ENCODE measurements at regions not wholly inside any gene's neighbourhood (a gene's known extent, or its start where the extent isn't known, plus 50 kb on each side); places are given as distances from the start of the nearest gene placed in this dataset.

GRCh38 chr18:76685402-76685801 lies 137.0 kb upstream of the ZNF236 start:
- TF ChIP-seq FOXP2 (optimal IDR thresholded peaks at IDR 0.05; ENCODE audit: control extremely low read depth, extremely low read length, insufficient read depth) (no peak), POLR2AphosphoS5 (IDR thresholded peaks at IDR 0.05; ENCODE audit: borderline replicate concordance, low read depth, low read length) (no peak), EZH2 (IDR thresholded peaks at IDR 0.05) (no peak)
- no peaks in the 10 kb centered on the region for H3K36me3 ChIP-seq (ENCODE audit: insufficient read depth, low read length)

DNA sequence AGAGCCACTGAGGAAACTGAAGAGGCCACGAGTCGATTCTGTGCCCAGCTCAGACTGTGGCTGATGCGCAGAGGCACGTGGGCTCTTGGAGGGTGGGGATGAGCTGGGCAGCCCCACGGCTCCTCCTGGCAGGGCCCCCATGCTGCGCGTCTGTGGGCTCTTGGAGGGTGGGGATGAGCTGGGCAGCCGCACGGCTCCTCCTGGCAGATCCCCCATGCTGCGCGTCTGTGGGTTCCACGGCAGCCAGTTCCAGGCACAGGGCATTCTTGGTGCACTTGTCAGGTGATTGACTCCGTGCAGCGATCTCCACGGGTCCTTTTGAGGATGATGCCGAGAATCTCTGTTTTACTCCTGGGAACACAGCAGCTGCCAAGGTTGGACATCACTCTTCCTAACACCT lies 138.1 kb upstream of the ZNF236 start:
- H3K9ac ChIP-seq (ENCODE audit: insufficient read length): no peak overlapping the region
- H3K4me3 ChIP-seq: no peak overlapping the region
- H3K9me3 ChIP-seq (ENCODE audit: low read depth, low read length): no peaks in the 10 kb centered on the region
- H3K36me3 ChIP-seq (ENCODE audit: insufficient read depth, low read length): no peaks in the 10 kb centered on the region
- TF ChIP-seq EZH2 (IDR thresholded peaks at IDR 0.05) (no peak), POLR2AphosphoS5 (IDR thresholded peaks at IDR 0.05; ENCODE audit: borderline replicate concordance, low read depth, low read length) (no peak), FOXP2 (optimal IDR thresholded peaks at IDR 0.05; ENCODE audit: control extremely low read depth, extremely low read length, insufficient read depth) (no peak)
- no peak for DNase-seq (ENCODE audit: low read depth, low spot score)
- no peak overlapping the region for H3K27ac ChIP-seq

More at GRCh38 chr18:76685402-76685801, 137.0 kb upstream of the ZNF236 start:
- Histone ChIP-seq H3K9me3 (ENCODE audit: low read depth, low read length) (no peaks in the 10 kb centered on the region), H3K4me3 (no peak overlapping the region), H3K27ac (no peak overlapping the region), H3K9ac (ENCODE audit: insufficient read length) (no peak overlapping the region)
- no peak for DNase-seq (ENCODE audit: low read depth, low spot score)

- TF ChIP-seq EZH2 (IDR thresholded peaks at IDR 0.05) (no peak), POLR2AphosphoS5 (IDR thresholded peaks at IDR 0.05; ENCODE audit: borderline replicate concordance, low read depth, low read length) (no peak), FOXP2 (optimal IDR thresholded peaks at IDR 0.05; ENCODE audit: control extremely low read depth, extremely low read length, insufficient read depth) (no peak)
- no peak for DNase-seq (ENCODE audit: low read depth, low spot score)
- no peak overlapping the region for H3K9ac ChIP-seq (ENCODE audit: insufficient read length)
- H3K4me3 ChIP-seq: no peak overlapping the region
- no peak overlapping the region for H3K27ac ChIP-seq
- H3K9me3 ChIP-seq (ENCODE audit: low read depth, low read length): no peaks in the 10 kb centered on the region
- no peaks in the 10 kb centered on the region for H3K36me3 ChIP-seq (ENCODE audit: insufficient read depth, low read length)
Measured at GRCh38 chr18:76679945-76680344, 142.4 kb upstream of the ZNF236 start.

DNA sequence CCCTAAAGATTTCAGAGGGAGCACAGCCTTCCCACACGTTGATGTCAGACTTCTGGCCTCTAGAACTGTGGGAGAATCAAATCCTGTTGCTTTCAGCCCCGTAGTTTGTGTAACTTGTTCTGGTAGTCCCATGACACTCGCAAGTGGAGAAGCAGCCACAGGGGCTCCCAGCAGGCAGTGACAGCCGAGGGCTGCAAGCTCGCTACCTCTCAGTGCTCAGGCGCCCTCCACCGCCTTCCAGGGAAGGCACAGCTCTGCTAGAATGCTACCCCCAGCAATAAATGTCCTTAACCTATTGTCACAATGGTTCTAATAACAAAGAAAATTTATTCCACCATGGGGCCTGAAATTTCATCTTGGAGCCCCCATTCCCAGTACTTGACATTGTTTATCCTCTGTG lies 143.1 kb upstream of the ZNF236 start:
- DNase-seq (ENCODE audit: low read depth, low spot score): no peak
- TF ChIP-seq EZH2 (IDR thresholded peaks at IDR 0.05): no peak

DNA sequence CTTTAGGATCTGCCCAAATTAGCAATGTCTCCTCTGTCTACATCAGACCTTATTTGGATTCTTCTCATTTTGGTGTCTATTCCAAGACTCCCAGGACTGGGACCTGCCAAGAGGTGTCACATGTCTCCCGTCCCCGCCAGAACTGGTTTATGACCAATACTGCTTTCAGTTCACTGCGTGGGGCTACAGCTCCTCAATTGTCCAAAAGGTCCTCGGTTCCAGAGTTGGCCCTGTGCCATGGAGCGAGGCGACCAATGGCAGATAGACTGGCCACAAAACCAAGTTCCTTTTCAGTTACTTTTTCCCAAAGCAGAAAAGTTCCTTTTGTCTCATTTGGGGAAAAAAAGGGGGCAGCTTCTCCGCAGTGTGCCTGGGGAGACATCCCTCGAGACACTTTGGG lies 144.1 kb upstream of the ZNF236 start:
- TF ChIP-seq POLR2AphosphoS5 (IDR thresholded peaks at IDR 0.05; ENCODE audit: borderline replicate concordance, low read depth, low read length): no peak
- no peak for TF ChIP-seq FOXP2 (optimal IDR thresholded peaks at IDR 0.05; ENCODE audit: control extremely low read depth, extremely low read length, insufficient read depth)
- no peak for TF ChIP-seq EZH2 (IDR thresholded peaks at IDR 0.05)
- no peaks in the 10 kb centered on the region for H3K36me3 ChIP-seq (ENCODE audit: insufficient read depth, low read length)

More for the DNA sequence above, 143.1 kb upstream of the ZNF236 start:
- no peaks in the 10 kb centered on the region for H3K9me3 ChIP-seq (ENCODE audit: low read depth, low read length)
- no peak overlapping the region for H3K4me3 ChIP-seq
- H3K27ac ChIP-seq: no peak overlapping the region
- H3K36me3 ChIP-seq (ENCODE audit: insufficient read depth, low read length): no peaks in the 10 kb centered on the region
- no peak overlapping the region for H3K9ac ChIP-seq (ENCODE audit: insufficient read length)

DNA sequence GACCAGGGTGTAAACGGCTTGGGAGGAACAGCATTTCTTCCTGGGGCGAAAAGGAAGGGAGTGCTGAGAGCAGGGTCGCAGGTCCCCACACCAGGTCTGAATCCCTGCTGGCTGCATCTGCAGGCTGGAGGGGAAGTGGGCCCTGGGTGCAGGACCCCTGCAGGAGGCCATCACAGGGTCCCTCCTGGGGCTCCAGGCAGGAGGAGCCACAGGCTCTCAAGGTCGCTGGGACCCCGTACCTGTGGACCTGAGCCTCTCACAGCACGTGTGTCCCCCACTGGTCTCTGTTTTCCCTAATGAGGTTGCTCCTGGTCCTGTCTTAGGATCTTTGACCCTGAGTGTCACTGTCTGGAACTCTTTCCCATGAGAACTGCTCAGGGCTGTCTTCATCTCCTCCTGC lies 147.8 kb upstream of the ZNF236 start:
- no peak for DNase-seq (ENCODE audit: low read depth, low spot score)
- TF ChIP-seq POLR2AphosphoS5 (IDR thresholded peaks at IDR 0.05; ENCODE audit: borderline replicate concordance, low read depth, low read length) (no peak), EZH2 (IDR thresholded peaks at IDR 0.05) (no peak), FOXP2 (optimal IDR thresholded peaks at IDR 0.05; ENCODE audit: control extremely low read depth, extremely low read length, insufficient read depth) (no peak)
- Histone ChIP-seq H3K27ac (no peak overlapping the region), H3K9me3 (ENCODE audit: low read depth, low read length) (no peaks in the 10 kb centered on the region), H3K4me3 (no peak overlapping the region), H3K36me3 (ENCODE audit: insufficient read depth, low read length) (no peaks in the 10 kb centered on the region), H3K9ac (ENCODE audit: insufficient read length) (no peak overlapping the region)

More for the DNA sequence above, 144.1 kb upstream of the ZNF236 start:
- no peaks in the 10 kb centered on the region for H3K9me3 ChIP-seq (ENCODE audit: low read depth, low read length)
- no peak for DNase-seq (ENCODE audit: low read depth, low spot score)
- H3K27ac ChIP-seq: no peak overlapping the region
- H3K9ac ChIP-seq (ENCODE audit: insufficient read length): no peak overlapping the region
- no peak overlapping the region for H3K4me3 ChIP-seq

DNA sequence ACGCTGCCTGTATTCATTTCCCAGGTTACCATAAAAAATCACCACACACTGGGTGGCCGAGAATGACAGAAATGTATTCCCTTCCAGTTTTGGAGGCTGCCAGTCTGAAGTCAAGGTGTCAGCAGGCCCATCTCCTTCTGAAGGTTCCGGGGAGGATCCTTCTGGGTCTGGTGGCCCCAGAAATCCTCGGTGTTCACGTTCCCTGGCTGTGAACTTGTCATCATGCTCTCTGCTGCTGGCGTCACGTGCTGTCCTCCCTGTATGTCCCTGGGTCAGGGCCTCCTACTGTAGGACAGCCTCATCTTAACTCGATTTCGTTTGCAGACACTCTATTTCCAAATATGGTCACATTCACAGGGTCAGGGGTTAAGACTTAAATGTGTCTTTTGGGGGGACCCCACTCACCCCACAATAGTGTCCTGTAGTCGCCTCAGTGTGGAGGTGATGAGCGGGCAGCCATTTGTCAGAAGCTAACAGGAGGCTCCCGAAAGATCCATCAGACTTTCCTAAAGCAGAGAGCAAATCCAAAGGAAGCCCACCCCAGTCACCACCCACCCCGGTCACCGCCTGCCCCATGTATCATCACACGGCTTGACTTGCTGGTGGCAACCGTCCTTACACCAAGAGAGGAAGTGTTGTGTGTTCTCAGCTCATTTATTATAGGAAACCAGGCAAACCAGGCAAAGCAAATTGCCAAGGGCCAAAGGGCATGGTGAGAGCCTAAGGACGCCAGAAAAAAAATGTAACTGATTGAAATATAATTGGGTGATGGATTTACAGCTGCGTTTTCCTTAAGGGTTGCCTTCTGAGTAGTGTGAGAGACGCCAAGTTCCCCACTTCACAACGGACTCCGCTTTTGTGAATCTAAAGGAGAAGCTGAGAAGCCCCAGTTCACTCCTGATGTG lies 148.8 kb upstream of the ZNF236 start:
- H3K27ac ChIP-seq: no peak overlapping the region
- TF ChIP-seq FOXP2 (optimal IDR thresholded peaks at IDR 0.05; ENCODE audit: control extremely low read depth, extremely low read length, insufficient read depth): no peak
- TF ChIP-seq POLR2AphosphoS5 (IDR thresholded peaks at IDR 0.05; ENCODE audit: borderline replicate concordance, low read depth, low read length): no peak
- no peak for TF ChIP-seq EZH2 (IDR thresholded peaks at IDR 0.05)
- no peaks in the 10 kb centered on the region for H3K9me3 ChIP-seq (ENCODE audit: low read depth, low read length)
- no peaks in the 10 kb centered on the region for H3K36me3 ChIP-seq (ENCODE audit: insufficient read depth, low read length)
- H3K9ac ChIP-seq (ENCODE audit: insufficient read length): no peak overlapping the region
- DNase-seq (ENCODE audit: low read depth, low spot score): no peak
- H3K4me3 ChIP-seq: no peak overlapping the region

DNA sequence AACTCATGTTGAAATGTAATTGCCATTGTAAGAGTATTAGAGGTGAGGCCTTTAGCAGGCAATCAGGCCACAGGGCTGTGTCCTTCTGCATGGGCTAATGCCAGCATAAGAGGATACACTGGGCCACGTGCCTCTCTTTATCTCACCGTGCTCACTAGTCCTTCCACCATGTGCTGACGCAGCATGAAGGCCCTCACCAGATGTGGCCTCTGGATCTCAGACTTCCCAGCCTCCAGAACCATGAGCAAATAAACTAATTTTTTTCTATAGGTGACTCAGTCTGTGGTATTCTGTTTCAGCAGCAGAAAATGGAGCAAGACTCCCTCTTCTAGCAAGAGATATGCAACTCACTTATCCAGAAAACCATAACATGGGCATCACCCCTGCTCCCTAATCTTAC lies 149.7 kb upstream of the ZNF236 start:
- DNase-seq (ENCODE audit: low read depth, low spot score): no peak

More for the DNA sequence above, 149.7 kb upstream of the ZNF236 start:
- H3K4me3 ChIP-seq: no peak overlapping the region
- H3K9ac ChIP-seq (ENCODE audit: insufficient read length): no peak overlapping the region
- no peaks in the 10 kb centered on the region for H3K36me3 ChIP-seq (ENCODE audit: insufficient read depth, low read length)
- no peaks in the 10 kb centered on the region for H3K9me3 ChIP-seq (ENCODE audit: low read depth, low read length)
- TF ChIP-seq POLR2AphosphoS5 (IDR thresholded peaks at IDR 0.05; ENCODE audit: borderline replicate concordance, low read depth, low read length) (no peak), FOXP2 (optimal IDR thresholded peaks at IDR 0.05; ENCODE audit: control extremely low read depth, extremely low read length, insufficient read depth) (no peak), EZH2 (IDR thresholded peaks at IDR 0.05) (no peak)
- H3K27ac ChIP-seq: no peak overlapping the region

Data from SK-N-MC (cell line).